Ovary (tissue), 3 donors: ENCODE measurements at regions not wholly inside any gene's neighbourhood (a gene's known extent, or its start where the extent isn't known, plus 50 kb on each side); places are given as distances from the start of the nearest gene placed in this dataset.

Experiments used
- CTCF ChIP-seq, 3 donors: fragments of 450-650 bp in 2 of 3; fragments of 200-600 bp in 1 of 3; IDR thresholded peaks; one replicate each; pipeline versions ENCODE4 v1.5.1 to v1.8.0; 2016 to 2022; ENCODE audit warnings: antibody characterized with exemption in 3 of 3, mild to moderate bottlenecking in 1 of 3
- POLR2A ChIP-seq: fragments of 450-650 bp; IDR thresholded peaks from one replicate; pipeline ENCODE4 v1.6.1; 2017; ENCODE audit warnings: antibody characterized with exemption, mild to moderate bottlenecking, moderate library complexity
- donor health status: DM: no; HTN: no; CAD: no.

GRCh38 chr4:14575289-14575688 lies 427.0 kb upstream of the CPEB2 start:
- no peak for TF ChIP-seq CTCF (IDR thresholded peaks at IDR 0.05)
- no peak for TF ChIP-seq POLR2A
